HepG2 (cell line): ENCODE measurements at regions not wholly inside any gene's neighbourhood (a gene's known extent, or its start where the extent isn't known, plus 50 kb on each side); places are given as distances from the start of the nearest gene placed in this dataset.

Source experiments
- ATAC-seq: fragments of 200-7000 bp; cut with Tn5 transposase; 3 replicates; pipeline ENCODE4 v1.9.1; 2020; ENCODE audit warnings: mild to moderate bottlenecking, moderate library complexity
- BruUV-seq: library from RNA; stranded (reverse); fragments of 400-500 nt; replicated peaks from 2 replicates; lab custom pipeline; 2021; lab: Mats Ljungman, UMichigan
- CTCF ChIA-PET: fragments of 300-600 bp; formaldehyde crosslinking; extraction: SDS; loops from one replicate; lab custom pipeline; 2021; ENCODE audit warnings: low total read pairs, inconsistent platforms, low intra/inter-chr PET ratio; lab: Yijun Ruan, JAX
- POLR2A ChIA-PET: fragments of 350-600 bp; sonication (Branson Sonifier 250); formaldehyde crosslinking; loops from one replicate; lab custom pipeline; 2020; ENCODE audit warnings: antibody characterized with exemption, inconsistent platforms; lab: Yijun Ruan, JAX
- DNase-seq: peaks from one replicate; pipeline ENCODE4 v3.0.0-alpha.2; 2015; ENCODE audit warnings: low spot score
- FAIRE-seq: peaks from 3 replicates; lab custom pipeline; 2011; peaks lifted over from hg19 to GRCh38; lab: Jason Lieb, UNC
- H2AFZ ChIP-seq: one replicate; pipeline ENCODE4 v1.6.1; 2011; ENCODE audit warnings: low read length, inconsistent platforms
- H3K27ac ChIP-seq: fragments of 300-600 bp; 3 replicates; pipeline ENCODE4 v1.8.0; 2011; ENCODE audit warnings: mixed run types, mild to moderate bottlenecking, mixed read lengths, low read length, inconsistent platforms; ENCODE audit not compliant: insufficient read depth; ENCODE audit errors: extremely low read length
- H3K27me3 ChIP-seq, 2 experiments: fragments of 200-600 bp in 1 of 2; 2 replicates in 1 of 2; 3 replicates in 1 of 2; pipeline versions ENCODE4 v1.6.0 to v1.8.0; 2011; ENCODE audit warnings: low read length in 2 of 2, mild to moderate bottlenecking in 2 of 2, moderate library complexity in 2 of 2, inconsistent platforms in 1 of 2; ENCODE audit not compliant: insufficient read depth in 2 of 2, control insufficient read depth in 1 of 2
- H3K36me3 ChIP-seq, 2 experiments: fragments of 200-600 bp in 1 of 2; replicated peaks in 1 of 2; 2 replicates in 1 of 2; 3 replicates in 1 of 2; pipeline versions ENCODE4 v1.5.1 to v1.8.0; 2011; ENCODE audit warnings: low read length in 2 of 2, inconsistent platforms in 1 of 2; ENCODE audit not compliant: insufficient read depth in 2 of 2, control insufficient read depth in 1 of 2
- H3K4me1 ChIP-seq: 2 replicates; pipeline ENCODE4 v1.5.1; 2012; ENCODE audit warnings: low read length, inconsistent platforms; ENCODE audit not compliant: insufficient read depth
- H3K4me2 ChIP-seq: 2 replicates; pipeline ENCODE4 v1.6.0; 2011; ENCODE audit warnings: low read depth, low read length, inconsistent platforms
- H3K4me3 ChIP-seq, 3 experiments: fragments of 200-600 bp in 1 of 3; sonication (generic), shearing (Covaris generic) in 1 of 3; replicated peaks in 1 of 3; 2 replicates each; pipeline ENCODE4 v1.5.1; 2011 to 2016; ENCODE audit warnings: low read length in 3 of 3, inconsistent platforms in 2 of 3, low read depth in 2 of 3, mild to moderate bottlenecking in 2 of 3, control low read depth in 1 of 3, mixed read lengths in 1 of 3; ENCODE audit not compliant: insufficient read depth in 1 of 3
- H3K79me2 ChIP-seq: one replicate; pipeline ENCODE4 v1.6.1; 2011; ENCODE audit warnings: low read length, inconsistent platforms; ENCODE audit not compliant: insufficient read depth
- H3K9ac ChIP-seq: 2 replicates; pipeline ENCODE4 v1.6.0; 2011; ENCODE audit warnings: mild to moderate bottlenecking, low read depth, low read length, inconsistent platforms; ENCODE audit not compliant: insufficient read depth
- H3K9me3 ChIP-seq: 2 replicates; pipeline ENCODE4 v1.5.1; 2012; ENCODE audit warnings: mild to moderate bottlenecking, low read length
- H4K20me1 ChIP-seq: 2 replicates; pipeline ENCODE4 v1.6.0; 2011; ENCODE audit warnings: inconsistent platforms, mild to moderate bottlenecking, low read length, moderate library complexity; ENCODE audit not compliant: insufficient read depth
- ERF ChIP-seq: IDR thresholded peaks from 2 replicates; pipeline ENCODE4 v1.6.1; 2018; ENCODE audit warnings: missing biosample characterization, missing genetic modification reagents
- GATAD1 ChIP-seq: IDR thresholded peaks from 2 replicates; pipeline ENCODE4 v1.6.1; 2016; ENCODE audit warnings: missing genetic modification reagents, missing compliant biosample characterization
- NFIB ChIP-seq: sonication (generic); formaldehyde crosslinking; IDR thresholded peaks from 2 replicates; pipeline ENCODE4 v1.9.0; 2021; ENCODE audit warnings: missing genetic modification reagents, mild to moderate bottlenecking, borderline replicate concordance
- TBX3 ChIP-seq: fragments of 450-650 bp; IDR thresholded peaks from 2 replicates; pipeline ENCODE4 v1.6.1; 2017; ENCODE audit warnings: antibody characterized with exemption, mild to moderate bottlenecking, inconsistent platforms, borderline replicate concordance
- ZNF333 ChIP-seq: sonication (generic); formaldehyde crosslinking; IDR thresholded peaks from 2 replicates; pipeline ENCODE4 v1.4.0; 2020; ENCODE audit warnings: mild to moderate bottlenecking, missing genetic modification reagents, borderline replicate concordance
- ZNF33A ChIP-seq: sonication (generic); formaldehyde crosslinking; IDR thresholded peaks from 2 replicates; pipeline ENCODE4 v1.5.1; 2020; ENCODE audit warnings: missing genetic modification reagents, mild to moderate bottlenecking, moderate library complexity, borderline replicate concordance
- ZNF775 ChIP-seq: sonication (generic); formaldehyde crosslinking; IDR thresholded peaks from 2 replicates; pipeline ENCODE4 v1.4.0; 2020; ENCODE audit warnings: missing genetic modification reagents, mild to moderate bottlenecking, moderate library complexity, borderline replicate concordance
- ZNF792 ChIP-seq: IDR thresholded peaks from 2 replicates; pipeline ENCODE4 v1.6.1; 2016
- WGBS: methylation state at CpG from one replicate; pipeline ENCODE4 v1.1.6; 2017; ENCODE audit warnings: low lambda C conversion rate; 5-methylcytosine and 5-hydroxymethylcytosine counted together
- in situ Hi-C: cut with HindIII; loops from 2 replicates; pipeline ENCODE4 v1.10.0; 2017; ENCODE audit warnings: low pct_unique_long_range_greater_than_20kb; ENCODE audit not compliant: extremely low pct_ligation_motif_present
- intact Hi-C: fragments of 100-400 bp; cut with micrococcal nuclease; formaldehyde crosslinking; loops from one replicate; pipeline ENCODE4 v1.10.0; 2022; ENCODE audit not compliant: unreplicated experiment
- TF ChIP-seq, protein P1 (sequence below): sonication (generic); formaldehyde crosslinking; IDR thresholded peaks from 2 replicates; pipeline ENCODE4 v1.4.0; 2020; ENCODE audit warnings: mild to moderate bottlenecking, low read depth, missing genetic modification reagents
- TF ChIP-seq, protein P2 (sequence below): sonication (generic); formaldehyde crosslinking; IDR thresholded peaks from 2 replicates; pipeline ENCODE4 v1.4.0; 2020; ENCODE audit warnings: missing genetic modification reagents
- TF ChIP-seq, protein P3 (sequence below): sonication (generic); formaldehyde crosslinking; IDR thresholded peaks from 2 replicates; pipeline ENCODE4 v1.4.0; 2020; ENCODE audit warnings: mild to moderate bottlenecking, missing genetic modification reagents, borderline replicate concordance

DNA sequence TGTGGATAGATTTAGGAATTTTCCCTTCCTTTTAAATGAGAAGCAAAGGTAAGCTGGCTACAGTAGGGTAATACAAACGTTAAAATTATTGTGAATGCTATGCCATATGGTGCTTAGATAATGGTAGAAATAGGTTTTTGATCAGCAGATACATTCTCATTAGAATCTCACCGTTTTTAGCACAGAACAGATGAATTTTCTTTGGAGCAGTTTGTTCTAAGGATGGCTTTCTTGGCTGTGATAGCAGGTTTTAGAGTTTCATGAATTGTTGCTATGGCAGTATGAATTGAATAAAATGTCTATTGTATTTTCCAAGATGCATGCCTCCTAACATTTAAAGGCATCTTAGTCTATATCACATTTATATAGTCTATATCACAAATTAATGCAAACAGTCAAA is 1394.5 kb downstream of the EPHA7 start:
- POLR2A ChIA-PET = no interaction called here
- WGBS = 0% methylated on average over 2 of the region's 2 CpGs
- no peaks in the 10 kb centered on the region for H4K20me1 ChIP-seq
- H3K79me2 ChIP-seq = no peaks in the 10 kb centered on the region
- H3K36me3 ChIP-seq = no peaks in the 10 kb centered on the region
- CTCF ChIA-PET = no interaction called here
- in situ Hi-C loops (no loop called here), intact Hi-C loops (no loop called here)
- no TSS peak for BruUV-seq
- H3K4me2 ChIP-seq = no peak overlapping the region
- ATAC-seq (no peak), FAIRE-seq (no peak), DNase-seq (no peak)
- no peak overlapping the region for H3K9ac ChIP-seq
- no peaks in the 10 kb centered on the region; a peak in 1 of 5 replicates for H3K27me3 ChIP-seq
- no peak overlapping the region for H3K27ac ChIP-seq
- H3K4me1 ChIP-seq = no peaks in the 10 kb centered on the region
- no peak overlapping the region for H3K4me3 ChIP-seq
- H3K9me3 ChIP-seq = no peaks in the 10 kb centered on the region
- no peak overlapping the region for H2AFZ ChIP-seq
- TF ChIP-seq ZNF33A (CRISPR knock-in tag) (no peak), ZNF775 (CRISPR knock-in tag) (no peak), ZNF333 (CRISPR knock-in tag) (no peak), ERF (CRISPR knock-in tag) (no peak), GATAD1 (CRISPR knock-in tag) (no peak), TBX3 (no peak), NFIB (CRISPR knock-in tag) (no peak), ZNF792 (no peak)
- TF ChIP-seq, protein P1, sequence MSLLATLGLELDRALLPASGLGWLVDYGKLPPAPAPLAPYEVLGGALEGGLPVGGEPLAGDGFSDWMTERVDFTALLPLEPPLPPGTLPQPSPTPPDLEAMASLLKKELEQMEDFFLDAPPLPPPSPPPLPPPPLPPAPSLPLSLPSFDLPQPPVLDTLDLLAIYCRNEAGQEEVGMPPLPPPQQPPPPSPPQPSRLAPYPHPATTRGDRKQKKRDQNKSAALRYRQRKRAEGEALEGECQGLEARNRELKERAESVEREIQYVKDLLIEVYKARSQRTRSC (CRISPR knock-in tag) = no peak
- TF ChIP-seq, protein P2, sequence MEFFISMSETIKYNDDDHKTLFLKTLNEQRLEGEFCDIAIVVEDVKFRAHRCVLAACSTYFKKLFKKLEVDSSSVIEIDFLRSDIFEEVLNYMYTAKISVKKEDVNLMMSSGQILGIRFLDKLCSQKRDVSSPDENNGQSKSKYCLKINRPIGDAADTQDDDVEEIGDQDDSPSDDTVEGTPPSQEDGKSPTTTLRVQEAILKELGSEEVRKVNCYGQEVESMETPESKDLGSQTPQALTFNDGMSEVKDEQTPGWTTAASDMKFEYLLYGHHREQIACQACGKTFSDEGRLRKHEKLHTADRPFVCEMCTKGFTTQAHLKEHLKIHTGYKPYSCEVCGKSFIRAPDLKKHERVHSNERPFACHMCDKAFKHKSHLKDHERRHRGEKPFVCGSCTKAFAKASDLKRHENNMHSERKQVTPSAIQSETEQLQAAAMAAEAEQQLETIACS (CRISPR knock-in tag) = no peak
- TF ChIP-seq, protein P3, sequence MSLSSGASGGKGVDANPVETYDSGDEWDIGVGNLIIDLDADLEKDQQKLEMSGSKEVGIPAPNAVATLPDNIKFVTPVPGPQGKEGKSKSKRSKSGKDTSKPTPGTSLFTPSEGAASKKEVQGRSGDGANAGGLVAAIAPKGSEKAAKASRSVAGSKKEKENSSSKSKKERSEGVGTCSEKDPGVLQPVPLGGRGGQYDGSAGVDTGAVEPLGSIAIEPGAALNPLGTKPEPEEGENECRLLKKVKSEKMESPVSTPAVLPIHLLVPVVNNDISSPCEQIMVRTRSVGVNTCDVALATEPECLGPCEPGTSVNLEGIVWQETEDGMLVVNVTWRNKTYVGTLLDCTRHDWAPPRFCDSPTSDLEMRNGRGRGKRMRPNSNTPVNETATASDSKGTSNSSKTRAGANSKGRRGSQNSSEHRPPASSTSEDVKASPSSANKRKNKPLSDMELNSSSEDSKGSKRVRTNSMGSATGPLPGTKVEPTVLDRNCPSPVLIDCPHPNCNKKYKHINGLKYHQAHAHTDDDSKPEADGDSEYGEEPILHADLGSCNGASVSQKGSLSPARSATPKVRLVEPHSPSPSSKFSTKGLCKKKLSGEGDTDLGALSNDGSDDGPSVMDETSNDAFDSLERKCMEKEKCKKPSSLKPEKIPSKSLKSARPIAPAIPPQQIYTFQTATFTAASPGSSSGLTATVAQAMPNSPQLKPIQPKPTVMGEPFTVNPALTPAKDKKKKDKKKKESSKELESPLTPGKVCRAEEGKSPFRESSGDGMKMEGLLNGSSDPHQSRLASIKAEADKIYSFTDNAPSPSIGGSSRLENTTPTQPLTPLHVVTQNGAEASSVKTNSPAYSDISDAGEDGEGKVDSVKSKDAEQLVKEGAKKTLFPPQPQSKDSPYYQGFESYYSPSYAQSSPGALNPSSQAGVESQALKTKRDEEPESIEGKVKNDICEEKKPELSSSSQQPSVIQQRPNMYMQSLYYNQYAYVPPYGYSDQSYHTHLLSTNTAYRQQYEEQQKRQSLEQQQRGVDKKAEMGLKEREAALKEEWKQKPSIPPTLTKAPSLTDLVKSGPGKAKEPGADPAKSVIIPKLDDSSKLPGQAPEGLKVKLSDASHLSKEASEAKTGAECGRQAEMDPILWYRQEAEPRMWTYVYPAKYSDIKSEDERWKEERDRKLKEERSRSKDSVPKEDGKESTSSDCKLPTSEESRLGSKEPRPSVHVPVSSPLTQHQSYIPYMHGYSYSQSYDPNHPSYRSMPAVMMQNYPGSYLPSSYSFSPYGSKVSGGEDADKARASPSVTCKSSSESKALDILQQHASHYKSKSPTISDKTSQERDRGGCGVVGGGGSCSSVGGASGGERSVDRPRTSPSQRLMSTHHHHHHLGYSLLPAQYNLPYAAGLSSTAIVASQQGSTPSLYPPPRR (CRISPR knock-in tag) = no peak
